ENCODE measurements at regions not wholly inside any gene's neighbourhood (a gene's known extent, or its start where the extent isn't known, plus 50 kb on each side); places are given as distances from the start of the nearest gene placed in this dataset.

- H3K36me3 ChIP-seq = no peaks in the 10 kb centered on the region
- H3K9me3 ChIP-seq = no peaks in the 10 kb centered on the region
- TF ChIP-seq POLR2AphosphoS5 (IDR thresholded peaks at IDR 0.05) = no peak
- TF ChIP-seq, protein P1, sequence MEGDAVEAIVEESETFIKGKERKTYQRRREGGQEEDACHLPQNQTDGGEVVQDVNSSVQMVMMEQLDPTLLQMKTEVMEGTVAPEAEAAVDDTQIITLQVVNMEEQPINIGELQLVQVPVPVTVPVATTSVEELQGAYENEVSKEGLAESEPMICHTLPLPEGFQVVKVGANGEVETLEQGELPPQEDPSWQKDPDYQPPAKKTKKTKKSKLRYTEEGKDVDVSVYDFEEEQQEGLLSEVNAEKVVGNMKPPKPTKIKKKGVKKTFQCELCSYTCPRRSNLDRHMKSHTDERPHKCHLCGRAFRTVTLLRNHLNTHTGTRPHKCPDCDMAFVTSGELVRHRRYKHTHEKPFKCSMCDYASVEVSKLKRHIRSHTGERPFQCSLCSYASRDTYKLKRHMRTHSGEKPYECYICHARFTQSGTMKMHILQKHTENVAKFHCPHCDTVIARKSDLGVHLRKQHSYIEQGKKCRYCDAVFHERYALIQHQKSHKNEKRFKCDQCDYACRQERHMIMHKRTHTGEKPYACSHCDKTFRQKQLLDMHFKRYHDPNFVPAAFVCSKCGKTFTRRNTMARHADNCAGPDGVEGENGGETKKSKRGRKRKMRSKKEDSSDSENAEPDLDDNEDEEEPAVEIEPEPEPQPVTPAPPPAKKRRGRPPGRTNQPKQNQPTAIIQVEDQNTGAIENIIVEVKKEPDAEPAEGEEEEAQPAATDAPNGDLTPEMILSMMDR (IDR thresholded peaks at IDR 0.05) = no peak
- no peak overlapping the region for H3K4me3 ChIP-seq
- in situ Hi-C loops (cut with MboI; ENCODE audit: low pct_ligation_motif_present in 1 of 4, low pct_unique_long_range_greater_than_20kb in 1 of 4, low sequenced_read_pairs in 3 of 4) (no loop called here), intact Hi-C loops (cut with DNase I; ENCODE audit: low total_unique reads) (no loop called here)
- no peak for DNase-seq
- H3K27me3 ChIP-seq = no peaks in the 10 kb centered on the region
- H3K4me1 ChIP-seq = peaks cover 0 to 28% (median 18%) of the 10 kb centered on the region in 4 donors
- WGBS, 2 donors (ENCODE audit: low coverage in 1 of 2) = 62% methylated on average over 9 of the region's 9 CpGs; no CpG with 5 or more reads in 1 of the 2 donors
- H3K27ac ChIP-seq = no peak overlapping the region
Observed at GRCh38 chr16:85316944-85317343, 204.7 kb upstream of the CIBAR2 start.

GRCh38 chr16:85317704-85318103 is 205.4 kb upstream of the CIBAR2 start:
- no peaks in the 10 kb centered on the region for H3K9me3 ChIP-seq
- no peak for TF ChIP-seq POLR2A (IDR thresholded peaks at IDR 0.05)
- H3K27me3 ChIP-seq = no peaks in the 10 kb centered on the region
- DNase-seq = no peak
- in situ Hi-C loops (cut with MboI; ENCODE audit: low pct_ligation_motif_present in 1 of 4, low pct_unique_long_range_greater_than_20kb in 1 of 4, low sequenced_read_pairs in 3 of 4) = no loop called here
- 81% methylated on average over 12 of the region's 12 CpGs; no CpG with 5 or more reads in 1 of the 2 donors for WGBS, 2 donors (ENCODE audit: low coverage in 1 of 2)
- H3K36me3 ChIP-seq = no peaks in the 10 kb centered on the region
- peaks cover 5 to 35% (median 26%) of the 10 kb centered on the region in 4 donors for H3K4me1 ChIP-seq
- no peak overlapping the region for H3K4me3 ChIP-seq
- intact Hi-C loops (cut with DNase I; ENCODE audit: low total_unique reads) = no loop called here
- no peak overlapping the region for H3K27ac ChIP-seq

- WGBS, 2 donors (ENCODE audit: low coverage in 1 of 2) = 89 to 100% methylated on average over 2 to 23 of the region's 24 CpGs
- H3K27me3 ChIP-seq = no peaks in the 10 kb centered on the region
- no peak for DNase-seq
- TF ChIP-seq EP300 (IDR thresholded peaks at IDR 0.05; ENCODE audit: low read depth) (no peak), POLR2A (IDR thresholded peaks at IDR 0.05) (no peak), POLR2AphosphoS5 (IDR thresholded peaks at IDR 0.05) (no peak)
- TF ChIP-seq, protein P1 (IDR thresholded peaks at IDR 0.05) = no peak
- no peak overlapping the region for H3K27ac ChIP-seq
- H3K9me3 ChIP-seq = no peaks in the 10 kb centered on the region
- H3K4me3 ChIP-seq = no peak overlapping the region
- peaks cover 6 to 29% (median 22%) of the 10 kb centered on the region in 4 donors for H3K4me1 ChIP-seq
- no peaks in the 10 kb centered on the region for H3K36me3 ChIP-seq
- intact Hi-C loops (cut with DNase I; ENCODE audit: low total_unique reads) (no loop called here), in situ Hi-C loops (cut with MboI; ENCODE audit: low pct_ligation_motif_present in 1 of 4, low pct_unique_long_range_greater_than_20kb in 1 of 4, low sequenced_read_pairs in 3 of 4) (no loop called here)
Observed at GRCh38 chr16:85319208-85319983, 207.1 kb upstream of the CIBAR2 start.

- Histone ChIP-seq H3K9me3 (no peaks in the 10 kb centered on the region), H3K27me3 (no peaks in the 10 kb centered on the region), H3K4me1 (peaks cover 6 to 29% (median 22%) of the 10 kb centered on the region in 4 donors), H3K4me3 (no peak overlapping the region), H3K27ac (peak overlapping the region in 1 of 4 donors; percentile 37), H3K36me3 (no peaks in the 10 kb centered on the region)
- WGBS, 2 donors (ENCODE audit: low coverage in 1 of 2) = 80 to 91% methylated on average over 7 to 18 of the region's 19 CpGs
- intact Hi-C loops (cut with DNase I; ENCODE audit: low total_unique reads) (loop anchor here (10.0 kb wide), 1 partner anchor 295 kb away; the partner anchor contains the start of gene GSE1), in situ Hi-C loops (cut with MboI; ENCODE audit: low pct_ligation_motif_present in 1 of 4, low pct_unique_long_range_greater_than_20kb in 1 of 4, low sequenced_read_pairs in 3 of 4) (no loop called here)
- no peak for DNase-seq
- TF ChIP-seq EP300 (IDR thresholded peaks at IDR 0.05; ENCODE audit: low read depth) = no peak
- TF ChIP-seq, protein P1 (IDR thresholded peaks at IDR 0.05) = no peak
- TF ChIP-seq POLR2A (IDR thresholded peaks at IDR 0.05) = no peak
- no peak for TF ChIP-seq POLR2AphosphoS5 (IDR thresholded peaks at IDR 0.05)
Observed at GRCh38 chr16:85319984-85320440, 207.7 kb upstream of the CIBAR2 start.
